Smooth muscle cell (in vitro differentiated cells): ENCODE measurements at regions not wholly inside any gene's neighbourhood (a gene's known extent, or its start where the extent isn't known, plus 50 kb on each side); places are given as distances from the start of the nearest gene placed in this dataset.
"Not testable (repeated sequence)": the region's sequence is repeated elsewhere in the genome, so short reads cannot be mapped to it uniquely, and the experiment has no call there.

Source experiments
- DNase-seq: peaks from one replicate; lab custom pipeline; 2025; ENCODE audit not compliant: unreplicated experiment; lab: John Stamatoyannopoulos, UW
- H2AFZ ChIP-seq: fragments of 200-600 bp; sonication (generic); 2 replicates; pipeline ENCODE4 v1.6.0; 2016; ENCODE audit warnings: antibody characterized with exemption, low read depth, mild to moderate bottlenecking
- H3F3A ChIP-seq: fragments of 200-600 bp; sonication (generic); 2 replicates; pipeline ENCODE4 v1.6.0; 2017; ENCODE audit warnings: antibody characterized with exemption, low read depth
- H3K27ac ChIP-seq: fragments of 200-600 bp; sonication (generic); 2 replicates; pipeline ENCODE4 v1.5.1; 2016; ENCODE audit warnings: low read depth, mild to moderate bottlenecking
- H3K27me3 ChIP-seq: fragments of 200-600 bp; sonication (generic); 2 replicates; pipeline ENCODE4 v1.6.1; 2016; ENCODE audit warnings: low read depth, mild to moderate bottlenecking
- H3K36me3 ChIP-seq: fragments of 200-600 bp; sonication (generic); 2 replicates; pipeline ENCODE4 v1.5.1; 2016; ENCODE audit warnings: low read depth
- H3K4me1 ChIP-seq: fragments of 200-600 bp; sonication (generic); 2 replicates; pipeline ENCODE4 v1.5.1; 2016; ENCODE audit warnings: low read depth
- H3K4me2 ChIP-seq: fragments of 200-600 bp; sonication (generic); 2 replicates; pipeline ENCODE4 v1.6.0; 2016; ENCODE audit warnings: mild to moderate bottlenecking
- H3K4me3 ChIP-seq: fragments of 200-600 bp; sonication (generic); 2 replicates; pipeline ENCODE4 v1.5.1; 2016; ENCODE audit warnings: mild to moderate bottlenecking
- H3K79me2 ChIP-seq: fragments of 200-600 bp; sonication (generic); 2 replicates; pipeline ENCODE4 v1.6.0; 2016; ENCODE audit warnings: low read depth, mild to moderate bottlenecking
- H3K9ac ChIP-seq: fragments of 200-600 bp; sonication (generic); 2 replicates; pipeline ENCODE4 v1.6.0; 2016; ENCODE audit warnings: low read depth
- H3K9me3 ChIP-seq: fragments of 200-600 bp; sonication (generic); replicated peaks from 2 replicates; pipeline ENCODE4 v1.5.1; 2016; ENCODE audit warnings: low read depth
- H4K20me1 ChIP-seq: fragments of 200-600 bp; sonication (generic); 2 replicates; pipeline ENCODE4 v1.6.0; 2016; ENCODE audit warnings: low read depth
- WGBS: methylation state at CpG from one replicate; pipeline ENCODE4 v1.1.7; 2016; ENCODE audit warnings: low lambda C conversion rate; 5-methylcytosine and 5-hydroxymethylcytosine counted together

DNA sequence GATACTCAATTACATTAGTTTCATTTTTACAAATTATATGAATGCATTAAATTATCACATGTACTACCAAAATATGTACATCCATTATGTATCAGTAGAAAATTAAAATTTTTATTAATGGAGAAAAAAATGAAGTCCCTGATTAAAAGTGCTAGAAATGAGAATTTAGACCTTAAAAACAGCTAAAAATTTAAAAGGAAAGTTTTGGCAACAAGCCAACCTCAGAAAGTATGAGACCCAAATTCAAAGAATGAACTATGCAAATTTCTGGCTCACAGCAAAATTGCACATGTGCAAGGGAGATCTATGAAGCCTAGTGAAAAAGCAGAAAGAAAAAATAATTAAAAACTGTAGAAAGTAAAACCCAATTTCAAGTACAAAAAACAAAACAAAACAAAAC, 725.1 kb upstream of the TPTE start:
- H3K79me2 ChIP-seq, DNase-seq, H3K27me3 ChIP-seq, H3K27ac ChIP-seq, H3K4me1 ChIP-seq, H3K4me2 ChIP-seq, H3K36me3 ChIP-seq, H2AFZ ChIP-seq, H3K9ac ChIP-seq, H3F3A ChIP-seq, H3K4me3 ChIP-seq, H4K20me1 ChIP-seq: not testable (repeated sequence)
- peaks cover 37% of the 10 kb centered on the region for H3K9me3 ChIP-seq

DNA sequence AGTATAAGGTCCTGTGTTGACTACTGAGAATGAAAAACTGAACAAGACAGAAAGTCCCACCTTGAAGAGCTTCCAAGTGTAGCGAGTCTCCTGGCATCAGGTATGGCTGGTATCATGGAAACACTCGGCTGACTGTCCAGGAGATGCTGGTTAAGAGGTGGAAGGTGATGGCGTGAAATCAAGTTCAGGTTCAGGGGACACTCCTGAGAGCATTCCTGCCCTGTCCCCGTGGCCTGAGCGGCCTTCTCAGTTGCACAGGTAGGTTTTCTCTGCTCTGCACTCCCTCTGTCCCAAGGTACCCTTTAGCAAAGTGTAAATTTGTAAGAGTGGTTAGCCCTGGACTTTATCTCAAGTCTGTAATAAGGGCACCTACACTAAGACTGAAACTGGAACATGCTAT, 713.7 kb upstream of the TPTE start:
- H3K4me2 ChIP-seq, H2AFZ ChIP-seq, H4K20me1 ChIP-seq, H3K9me3 ChIP-seq, H3K79me2 ChIP-seq, H3K27me3 ChIP-seq, H3K4me1 ChIP-seq, DNase-seq, H3K27ac ChIP-seq, H3K4me3 ChIP-seq, H3K36me3 ChIP-seq, H3F3A ChIP-seq, H3K9ac ChIP-seq: not testable (repeated sequence)
- 39% methylated on average over 4 of the region's 5 CpGs for WGBS

DNA sequence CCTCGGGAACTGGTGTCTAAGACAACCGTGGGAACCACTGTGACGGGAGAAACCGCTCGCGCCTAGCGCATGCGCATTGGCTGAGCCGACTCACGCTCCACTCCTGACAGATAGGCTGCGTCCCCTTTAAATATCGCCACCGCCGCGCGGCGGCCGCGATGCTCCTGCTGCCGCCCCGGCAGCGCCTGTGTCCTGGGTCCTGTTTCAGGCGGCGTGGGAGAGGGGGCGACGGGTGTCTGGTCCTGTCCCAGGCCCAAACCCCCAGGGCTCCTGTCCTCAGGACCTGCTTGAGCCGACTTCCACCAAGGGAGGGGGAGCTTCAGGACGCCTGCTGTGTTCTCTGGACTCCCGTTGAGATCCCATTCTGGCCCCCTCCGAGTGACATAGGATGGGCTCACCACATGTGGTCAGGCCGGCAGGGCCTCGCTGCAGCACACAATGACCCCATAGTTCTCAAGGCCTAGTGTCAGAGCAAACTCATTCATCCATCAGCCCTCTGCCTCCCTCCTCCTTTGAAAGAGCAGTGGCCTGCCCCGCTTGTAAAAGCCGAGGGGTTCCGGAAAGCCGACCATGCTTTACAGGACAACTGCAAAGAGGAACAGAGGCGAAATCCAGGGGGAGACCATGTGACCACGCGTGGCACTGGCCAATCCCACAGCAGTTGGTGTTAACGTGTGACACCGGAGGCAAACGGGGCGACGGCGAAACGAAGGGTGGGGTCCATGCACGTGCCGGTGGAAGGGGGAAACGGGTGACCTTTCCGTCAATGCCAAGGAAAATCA, 710.0 kb upstream of the TPTE start:
- not testable (repeated sequence) for DNase-seq, H3K27ac ChIP-seq, H3K36me3 ChIP-seq, H3K9me3 ChIP-seq, H3K4me2 ChIP-seq, H2AFZ ChIP-seq, H3K9ac ChIP-seq, H3K4me3 ChIP-seq, H3K79me2 ChIP-seq, H3F3A ChIP-seq, H3K4me1 ChIP-seq, H4K20me1 ChIP-seq, H3K27me3 ChIP-seq
- 85% methylated on average over 37 of the region's 50 CpGs for WGBS

DNA sequence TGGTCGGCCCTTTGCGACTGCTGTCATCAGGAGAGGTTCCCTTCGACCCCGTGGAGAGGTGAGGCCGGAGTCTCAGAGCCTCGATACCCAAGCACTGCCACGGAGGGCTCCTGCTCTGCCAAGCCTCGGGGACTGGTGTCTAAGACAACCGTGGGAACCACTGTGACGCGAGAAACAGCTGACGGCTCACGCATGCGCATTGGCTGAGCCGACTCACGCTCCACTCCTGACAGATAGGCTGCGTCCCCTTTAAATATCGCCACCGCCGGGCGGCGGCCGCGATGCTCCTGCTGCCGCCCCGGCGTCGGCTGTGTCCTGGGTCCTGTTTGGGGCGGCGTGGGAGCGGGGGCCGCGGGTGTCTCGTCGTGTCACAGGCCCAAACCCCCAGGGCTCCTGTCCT, 708.9 kb upstream of the TPTE start:
- not testable (repeated sequence) for H3K4me2 ChIP-seq, H3K4me3 ChIP-seq, H2AFZ ChIP-seq, H3K9me3 ChIP-seq, H4K20me1 ChIP-seq, H3K27me3 ChIP-seq, H3F3A ChIP-seq, H3K27ac ChIP-seq, H3K79me2 ChIP-seq, H3K36me3 ChIP-seq, H3K4me1 ChIP-seq, DNase-seq, H3K9ac ChIP-seq
- WGBS = 86% methylated on average over 17 of the region's 35 CpGs

DNA sequence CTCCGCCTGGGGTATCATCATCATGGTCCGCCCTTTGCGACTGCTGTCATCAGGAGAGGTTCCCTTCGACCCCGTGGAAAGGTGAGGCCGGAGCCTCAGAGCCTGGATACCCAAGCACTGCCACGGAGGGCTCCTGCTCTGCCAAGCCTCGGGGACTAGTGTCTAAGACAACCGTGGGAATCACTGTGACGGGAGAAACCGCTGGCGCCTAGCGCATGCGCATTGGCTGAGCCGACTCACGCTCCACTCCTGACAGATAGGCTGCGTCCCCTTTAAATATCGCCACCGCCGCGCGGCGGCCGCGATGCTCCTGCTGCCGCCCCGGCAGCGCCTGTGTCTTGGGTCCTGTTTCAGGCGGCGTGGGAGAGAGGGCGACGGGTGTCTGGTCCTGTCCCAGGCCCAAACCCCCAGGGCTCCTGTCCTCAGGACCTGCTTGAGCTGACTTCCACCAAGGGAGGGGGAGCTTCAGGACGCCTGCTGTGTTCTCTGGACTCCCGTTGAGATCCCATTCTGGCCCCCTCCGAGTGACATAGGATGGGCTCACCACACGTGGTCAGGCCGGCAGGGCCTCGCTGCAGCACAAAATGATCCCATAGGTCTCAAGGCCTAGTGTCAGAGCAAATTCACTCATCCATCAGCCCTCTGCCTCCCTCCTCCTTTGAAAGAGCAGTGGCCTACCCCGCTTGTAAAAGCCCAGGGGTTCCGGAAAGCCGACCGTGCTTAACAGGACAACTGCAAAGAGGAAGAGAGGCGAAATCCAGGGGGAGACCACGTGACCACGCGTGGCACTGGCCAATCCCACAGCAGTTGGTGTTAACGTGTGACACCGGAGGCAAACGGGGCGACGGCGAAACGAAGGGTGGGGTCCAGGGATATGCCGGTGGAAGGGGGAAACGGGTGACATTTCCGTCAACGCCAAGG, 707.2 kb upstream of the TPTE start:
- not testable (repeated sequence) for H3K9me3 ChIP-seq, H4K20me1 ChIP-seq, H3K79me2 ChIP-seq, H3K27me3 ChIP-seq, H3K4me3 ChIP-seq, H3K4me2 ChIP-seq, H2AFZ ChIP-seq, H3F3A ChIP-seq, DNase-seq, H3K9ac ChIP-seq, H3K27ac ChIP-seq, H3K36me3 ChIP-seq, H3K4me1 ChIP-seq
- WGBS = 87% methylated on average over 22 of the region's 57 CpGs

DNA sequence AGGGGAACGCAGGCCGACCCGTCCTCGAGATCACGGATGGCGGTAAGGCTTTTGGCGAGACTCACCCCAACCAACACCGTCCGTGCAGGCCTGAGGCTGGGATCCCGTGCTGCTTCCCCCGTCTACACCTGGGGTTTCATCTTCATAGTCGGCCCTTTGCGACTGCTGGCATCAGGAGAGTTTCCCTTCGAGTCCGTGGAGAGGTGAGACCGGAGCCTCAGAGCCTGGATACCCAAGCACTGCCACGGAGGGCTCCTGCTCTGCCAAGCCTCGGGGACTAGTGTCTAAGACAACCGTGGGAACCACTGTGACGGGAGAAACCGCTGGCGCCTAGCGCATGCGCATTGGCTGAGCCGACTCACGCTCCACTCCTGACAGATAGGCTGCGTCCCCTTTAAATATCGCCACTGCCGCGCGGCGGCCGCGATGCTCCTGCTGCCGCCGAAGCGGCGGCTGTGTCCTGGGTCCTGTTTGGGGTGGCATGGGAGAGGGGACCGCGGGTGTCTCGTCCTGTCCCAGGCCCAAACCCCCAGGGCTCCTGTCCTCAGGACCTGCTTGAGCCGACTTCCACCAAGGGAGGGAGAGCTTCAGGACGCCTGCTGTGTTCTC, 706.1 kb upstream of the TPTE start:
- 83% methylated on average over 14 of the region's 43 CpGs for WGBS
- H3K79me2 ChIP-seq, H2AFZ ChIP-seq, H3F3A ChIP-seq, H3K27me3 ChIP-seq, H3K4me1 ChIP-seq, H3K4me2 ChIP-seq, H3K9ac ChIP-seq, H3K4me3 ChIP-seq, H3K9me3 ChIP-seq, H4K20me1 ChIP-seq, DNase-seq, H3K27ac ChIP-seq, H3K36me3 ChIP-seq: not testable (repeated sequence)

DNA sequence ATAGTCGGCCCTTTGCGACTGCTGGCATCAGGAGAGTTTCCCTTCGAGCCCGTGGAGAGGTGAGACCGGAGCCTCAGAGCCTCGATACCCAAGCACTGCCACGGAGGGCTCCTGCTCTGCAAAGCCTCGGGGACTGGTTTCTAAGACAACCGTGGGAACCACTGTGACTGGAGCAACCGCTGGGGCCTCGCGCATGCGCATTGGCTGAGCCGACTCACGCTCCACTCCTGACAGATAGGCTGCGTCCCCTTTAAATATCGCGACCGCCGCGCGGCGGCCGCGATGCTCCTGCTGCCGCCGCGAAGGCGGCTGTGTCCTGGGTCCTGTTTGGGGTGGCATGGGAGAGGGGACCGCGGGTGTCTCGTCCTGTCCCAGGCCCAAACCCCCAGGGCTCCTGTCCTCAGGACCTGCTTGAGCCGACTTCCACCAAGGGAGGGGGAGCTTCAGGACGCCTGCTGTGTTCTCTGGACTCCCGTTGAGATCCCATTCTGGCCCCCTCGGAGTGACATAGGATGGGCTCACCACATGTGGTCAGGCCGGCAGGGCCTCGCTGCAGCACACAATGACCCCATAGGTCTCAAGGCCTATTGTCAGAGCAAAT, 704.5 kb upstream of the TPTE start:
- H3K4me1 ChIP-seq, H3K27ac ChIP-seq, H4K20me1 ChIP-seq, H3K36me3 ChIP-seq, H3K79me2 ChIP-seq, DNase-seq, H3K9me3 ChIP-seq, H3F3A ChIP-seq, H2AFZ ChIP-seq, H3K9ac ChIP-seq, H3K4me3 ChIP-seq, H3K4me2 ChIP-seq, H3K27me3 ChIP-seq: not testable (repeated sequence)
- WGBS = 81% methylated on average over 4 of the region's 38 CpGs

DNA sequence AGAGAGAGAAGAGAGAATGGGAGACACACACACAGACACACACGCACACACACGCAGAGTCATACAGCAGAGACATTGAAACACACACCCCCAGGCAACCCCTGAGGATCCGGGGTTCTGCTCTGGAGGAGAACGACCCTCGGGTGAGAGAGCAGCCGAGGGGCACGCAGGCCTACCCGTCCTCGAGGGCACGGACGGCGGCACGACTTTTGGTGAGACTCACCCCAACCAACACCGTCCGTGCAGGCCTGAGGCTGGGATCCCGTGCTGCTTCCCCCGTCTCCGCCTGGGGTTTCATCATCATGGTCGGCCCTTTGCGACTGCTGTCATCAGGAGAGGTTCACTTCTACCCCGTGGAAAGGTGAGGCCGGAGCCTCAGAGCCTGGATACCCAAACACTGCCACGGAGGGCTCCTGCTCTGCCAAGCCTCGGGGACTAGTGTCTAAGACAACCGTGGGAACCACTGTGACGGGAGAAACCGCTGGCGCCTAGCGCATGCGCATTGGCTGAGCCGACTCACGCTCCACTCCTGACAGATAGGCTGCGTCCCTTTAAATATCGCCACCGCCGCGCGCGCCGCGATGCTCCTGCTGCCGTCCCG, 703.4 kb upstream of the TPTE start:
- WGBS = no CpG with 5 or more reads among the region's 43 CpGs

More for the DNA sequence above, 703.4 kb upstream of the TPTE start:
- not testable (repeated sequence) for DNase-seq, H3K79me2 ChIP-seq, H3K27me3 ChIP-seq, H4K20me1 ChIP-seq, H3K36me3 ChIP-seq, H3K9ac ChIP-seq, H3K4me3 ChIP-seq, H3F3A ChIP-seq, H3K9me3 ChIP-seq, H3K4me2 ChIP-seq, H2AFZ ChIP-seq, H3K4me1 ChIP-seq, H3K27ac ChIP-seq
